ENCODE measurements at regions not wholly inside any gene's neighbourhood (a gene's known extent, or its start where the extent isn't known, plus 50 kb on each side); places are given as distances from the start of the nearest gene placed in this dataset.

DNA sequence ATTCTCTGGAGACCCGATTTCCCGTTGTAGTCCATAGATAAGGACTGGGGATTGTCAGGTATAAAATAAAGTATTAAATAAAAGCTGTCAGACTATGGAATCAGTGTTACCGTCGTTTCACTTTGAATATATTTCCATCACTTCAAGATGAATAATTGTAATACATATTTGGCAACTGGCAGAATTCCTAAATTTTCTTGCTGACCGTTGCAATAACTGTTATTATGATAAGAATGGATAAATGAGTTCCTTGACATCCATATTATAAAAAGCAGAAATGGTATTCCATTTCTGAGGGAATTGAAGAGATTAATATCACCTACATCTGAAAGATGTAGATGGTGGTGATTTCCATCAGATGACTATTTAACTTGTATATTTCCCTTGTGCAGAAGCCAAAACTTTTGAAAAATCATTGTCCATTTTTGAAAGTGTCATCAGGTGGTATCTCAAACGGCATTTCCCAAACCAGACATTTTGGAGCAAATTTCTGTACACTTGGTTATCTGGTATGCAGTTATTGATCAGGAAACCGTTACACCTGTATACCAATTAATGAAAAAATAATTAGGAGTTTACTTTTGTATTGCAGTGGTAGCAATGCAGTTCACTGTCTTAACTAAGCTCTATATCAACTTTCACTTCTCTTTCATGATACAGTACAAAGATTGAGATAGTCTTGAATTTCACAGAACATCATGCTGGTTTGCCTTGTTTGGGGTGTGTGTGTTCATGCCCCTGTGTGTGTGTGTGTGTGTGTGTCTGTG lies 878.5 kb downstream of the PCDH18 start:
- TF ChIP-seq, protein P1, sequence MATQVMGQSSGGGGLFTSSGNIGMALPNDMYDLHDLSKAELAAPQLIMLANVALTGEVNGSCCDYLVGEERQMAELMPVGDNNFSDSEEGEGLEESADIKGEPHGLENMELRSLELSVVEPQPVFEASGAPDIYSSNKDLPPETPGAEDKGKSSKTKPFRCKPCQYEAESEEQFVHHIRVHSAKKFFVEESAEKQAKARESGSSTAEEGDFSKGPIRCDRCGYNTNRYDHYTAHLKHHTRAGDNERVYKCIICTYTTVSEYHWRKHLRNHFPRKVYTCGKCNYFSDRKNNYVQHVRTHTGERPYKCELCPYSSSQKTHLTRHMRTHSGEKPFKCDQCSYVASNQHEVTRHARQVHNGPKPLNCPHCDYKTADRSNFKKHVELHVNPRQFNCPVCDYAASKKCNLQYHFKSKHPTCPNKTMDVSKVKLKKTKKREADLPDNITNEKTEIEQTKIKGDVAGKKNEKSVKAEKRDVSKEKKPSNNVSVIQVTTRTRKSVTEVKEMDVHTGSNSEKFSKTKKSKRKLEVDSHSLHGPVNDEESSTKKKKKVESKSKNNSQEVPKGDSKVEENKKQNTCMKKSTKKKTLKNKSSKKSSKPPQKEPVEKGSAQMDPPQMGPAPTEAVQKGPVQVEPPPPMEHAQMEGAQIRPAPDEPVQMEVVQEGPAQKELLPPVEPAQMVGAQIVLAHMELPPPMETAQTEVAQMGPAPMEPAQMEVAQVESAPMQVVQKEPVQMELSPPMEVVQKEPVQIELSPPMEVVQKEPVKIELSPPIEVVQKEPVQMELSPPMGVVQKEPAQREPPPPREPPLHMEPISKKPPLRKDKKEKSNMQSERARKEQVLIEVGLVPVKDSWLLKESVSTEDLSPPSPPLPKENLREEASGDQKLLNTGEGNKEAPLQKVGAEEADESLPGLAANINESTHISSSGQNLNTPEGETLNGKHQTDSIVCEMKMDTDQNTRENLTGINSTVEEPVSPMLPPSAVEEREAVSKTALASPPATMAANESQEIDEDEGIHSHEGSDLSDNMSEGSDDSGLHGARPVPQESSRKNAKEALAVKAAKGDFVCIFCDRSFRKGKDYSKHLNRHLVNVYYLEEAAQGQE (IDR thresholded peaks at IDR 0.05; ENCODE audit: insufficient replicate concordance, low read depth), result no peak
- TF ChIP-seq POLR2AphosphoS5 (IDR thresholded peaks at IDR 0.05; ENCODE audit: low read depth), result no peak
- TF ChIP-seq, protein P2, sequence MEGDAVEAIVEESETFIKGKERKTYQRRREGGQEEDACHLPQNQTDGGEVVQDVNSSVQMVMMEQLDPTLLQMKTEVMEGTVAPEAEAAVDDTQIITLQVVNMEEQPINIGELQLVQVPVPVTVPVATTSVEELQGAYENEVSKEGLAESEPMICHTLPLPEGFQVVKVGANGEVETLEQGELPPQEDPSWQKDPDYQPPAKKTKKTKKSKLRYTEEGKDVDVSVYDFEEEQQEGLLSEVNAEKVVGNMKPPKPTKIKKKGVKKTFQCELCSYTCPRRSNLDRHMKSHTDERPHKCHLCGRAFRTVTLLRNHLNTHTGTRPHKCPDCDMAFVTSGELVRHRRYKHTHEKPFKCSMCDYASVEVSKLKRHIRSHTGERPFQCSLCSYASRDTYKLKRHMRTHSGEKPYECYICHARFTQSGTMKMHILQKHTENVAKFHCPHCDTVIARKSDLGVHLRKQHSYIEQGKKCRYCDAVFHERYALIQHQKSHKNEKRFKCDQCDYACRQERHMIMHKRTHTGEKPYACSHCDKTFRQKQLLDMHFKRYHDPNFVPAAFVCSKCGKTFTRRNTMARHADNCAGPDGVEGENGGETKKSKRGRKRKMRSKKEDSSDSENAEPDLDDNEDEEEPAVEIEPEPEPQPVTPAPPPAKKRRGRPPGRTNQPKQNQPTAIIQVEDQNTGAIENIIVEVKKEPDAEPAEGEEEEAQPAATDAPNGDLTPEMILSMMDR (IDR thresholded peaks at IDR 0.05; ENCODE audit: insufficient read depth, low read length), result no peak

Data from HL-60 (cell line).